NCI-H2227 (cell line): ENCODE measurements at regions not wholly inside any gene's neighbourhood (a gene's known extent, or its start where the extent isn't known, plus 50 kb on each side); places are given as distances from the start of the nearest gene placed in this dataset.
"Not testable (repeated sequence)": the region's sequence is repeated elsewhere in the genome, so short reads cannot be mapped to it uniquely, and the experiment has no call there.

Experiments
- DNase-seq: peaks from one replicate; lab custom pipeline; 2025; ENCODE audit not compliant: unreplicated experiment; lab: John Stamatoyannopoulos, UW

DNA sequence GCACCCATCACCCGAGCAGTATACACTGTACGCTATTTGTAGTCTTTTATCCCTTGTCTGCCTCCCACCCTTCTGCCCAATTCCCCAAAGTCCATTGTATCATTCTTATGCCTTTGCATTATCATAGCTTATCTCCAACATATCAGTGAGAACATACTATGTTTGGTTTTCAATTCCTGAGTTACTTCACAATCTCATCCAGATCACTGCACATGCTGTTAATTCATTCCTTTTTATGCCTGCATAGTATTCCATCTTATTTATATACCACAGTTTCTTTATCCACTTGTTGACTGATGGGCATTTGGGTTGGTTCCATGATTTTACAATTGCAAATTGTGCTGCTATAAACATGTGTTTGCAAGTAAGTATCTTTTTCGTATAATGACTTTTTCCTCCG lies 564.7 kb upstream of the NECTIN3 start:
- DNase-seq: no peak

DNA sequence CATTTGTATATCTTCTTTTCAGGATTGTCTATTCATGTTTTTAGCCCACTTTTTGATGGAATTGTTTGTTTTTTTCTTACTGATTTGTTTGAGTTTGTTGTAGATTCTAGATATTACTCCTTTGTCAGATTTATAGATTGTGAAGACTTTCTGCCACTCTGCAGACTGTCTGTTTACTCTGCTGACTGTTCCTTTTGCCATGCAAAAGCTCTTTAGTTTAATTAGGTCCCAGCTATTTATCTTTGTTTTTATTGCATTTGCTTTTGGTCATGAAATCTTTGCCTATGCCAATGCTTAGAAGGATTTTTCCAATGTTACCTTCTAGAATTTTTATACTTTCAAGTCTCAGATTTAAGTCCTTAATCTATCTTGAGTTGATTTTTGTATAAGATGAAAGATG lies 564.0 kb upstream of the NECTIN3 start:
- not testable (repeated sequence) for DNase-seq

DNA sequence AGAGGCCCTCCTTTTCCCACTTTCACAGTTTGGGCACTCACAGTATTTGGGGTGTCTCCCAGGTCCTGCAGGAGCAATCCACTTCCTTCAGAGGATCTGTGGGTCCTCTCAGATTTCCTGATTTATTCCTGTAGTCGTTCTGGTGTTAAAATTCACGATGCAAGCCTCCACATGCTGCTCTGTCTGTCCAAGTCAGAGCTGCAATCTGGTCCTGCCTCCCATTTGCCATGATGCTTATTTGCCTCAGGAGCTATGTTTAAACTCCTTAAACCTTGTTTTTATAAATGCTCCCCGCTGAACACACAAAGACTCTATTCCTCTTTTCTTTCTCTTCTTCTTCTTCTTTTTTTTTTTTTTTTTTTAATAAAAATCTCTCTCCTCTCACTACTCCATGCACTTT lies 558.7 kb upstream of the NECTIN3 start:
- no peak for DNase-seq

- DNase-seq: no peak
Observed at GRCh38 chr3:110518031-110518430, 553.6 kb upstream of the NECTIN3 start.

DNA sequence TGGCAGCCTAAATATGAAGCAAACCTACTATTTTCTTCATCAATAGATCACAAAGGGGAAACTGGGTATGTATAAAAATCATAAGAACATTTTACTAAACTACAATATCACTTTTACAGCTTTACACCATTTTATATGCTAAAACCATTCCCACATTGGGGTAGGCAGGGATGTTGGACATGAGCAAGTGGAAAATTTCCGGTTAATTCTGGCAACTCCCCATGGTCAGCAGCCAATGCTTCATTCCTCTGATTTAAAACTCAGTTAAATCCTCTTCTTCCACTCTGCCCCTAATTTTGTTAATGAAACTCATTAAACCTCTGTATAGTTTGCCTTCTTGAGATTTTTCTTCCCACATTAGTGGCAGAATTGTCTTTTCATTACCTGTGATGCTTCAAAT lies 552.5 kb upstream of the NECTIN3 start:
- DNase-seq: no peak

DNA sequence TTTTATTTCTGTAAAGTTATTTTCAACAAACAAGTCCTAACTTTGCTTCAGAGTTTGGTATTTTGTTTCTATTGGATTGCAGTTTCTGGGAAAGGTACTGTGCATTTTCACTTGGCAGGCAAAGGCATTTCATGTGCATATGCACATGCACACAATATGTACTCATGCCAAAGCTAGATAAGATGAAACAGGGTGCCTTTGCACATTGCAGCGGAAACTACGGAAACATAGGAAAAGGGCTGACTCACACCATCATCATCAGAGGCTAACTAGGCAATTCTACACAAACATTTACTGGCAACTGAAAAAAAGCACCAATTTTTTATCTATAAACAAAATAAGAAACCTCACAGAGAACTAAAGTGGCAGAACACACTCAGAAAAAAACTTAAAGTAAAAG lies 550.6 kb upstream of the NECTIN3 start:
- DNase-seq: no peak

DNA sequence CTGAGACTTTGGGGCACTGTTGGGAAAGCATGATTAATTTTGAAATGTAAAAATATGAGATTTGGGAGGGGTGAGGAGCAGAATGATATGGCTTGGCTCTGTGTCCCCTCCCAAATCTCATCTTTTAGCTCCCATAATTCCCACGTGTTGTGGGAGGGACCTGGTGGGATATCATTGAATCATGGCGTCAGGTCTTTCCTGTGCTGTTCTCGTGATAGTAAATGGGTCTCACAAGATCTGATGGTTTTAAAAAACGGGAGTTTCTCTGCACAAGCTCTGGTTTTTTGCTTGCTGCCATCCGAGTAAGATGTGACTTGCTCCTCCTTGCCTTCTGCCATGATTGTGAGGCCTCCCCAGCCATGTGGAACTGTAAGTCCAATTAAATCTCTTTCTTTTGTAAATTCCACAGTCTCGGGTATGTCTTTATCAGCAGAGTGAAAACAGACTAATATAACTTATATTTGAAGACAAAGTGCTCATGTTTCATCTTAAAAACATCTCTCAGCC lies 546.0 kb upstream of the NECTIN3 start:
- not testable (repeated sequence) for DNase-seq

DNA sequence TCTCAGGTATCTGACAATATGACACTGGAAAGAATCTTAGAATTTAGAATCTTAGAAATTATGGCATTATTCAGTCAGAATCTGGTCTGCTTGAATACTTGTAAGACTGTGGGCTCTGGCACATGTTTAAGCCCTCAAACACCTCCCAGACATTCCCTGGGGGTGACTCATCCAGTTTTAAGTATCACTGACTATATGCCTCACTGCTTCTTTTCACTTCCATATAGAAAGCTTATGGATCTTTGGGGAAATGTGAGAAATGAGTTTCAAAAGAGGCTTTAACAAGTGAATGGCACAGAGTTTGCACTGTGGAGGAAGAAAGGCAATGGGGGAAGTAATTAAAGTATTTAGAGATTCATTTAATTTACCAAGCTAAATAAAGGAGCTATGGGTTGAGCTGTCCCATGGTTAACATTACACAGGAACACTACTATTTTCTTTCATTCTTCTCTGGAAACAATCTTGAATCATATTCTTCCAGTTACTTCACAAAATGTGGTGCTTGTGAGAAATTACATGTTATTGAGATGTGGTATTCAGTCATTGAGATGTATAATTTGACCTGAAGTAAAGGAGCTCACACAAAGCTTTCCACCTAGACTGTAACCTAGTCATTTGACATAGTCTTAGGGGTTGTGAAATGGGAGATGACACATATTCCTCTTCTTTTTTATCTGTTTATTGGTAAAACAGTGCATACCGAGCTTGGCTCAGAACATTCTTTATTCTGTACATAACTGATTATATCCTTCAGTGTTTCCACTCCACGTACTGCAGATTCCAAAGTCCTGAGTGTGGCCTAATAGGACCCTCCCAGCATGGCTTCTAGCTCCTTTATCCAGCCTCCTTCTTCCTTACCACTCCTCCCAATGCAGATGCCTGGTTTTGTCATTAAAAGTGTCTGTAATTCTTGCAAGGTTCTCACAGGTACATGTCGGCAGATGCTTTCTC lies 544.6 kb upstream of the NECTIN3 start:
- DNase-seq: no peak

GRCh38 chr3:110528305-110529121 lies 543.1 kb upstream of the NECTIN3 start:
- DNase-seq: no peak

DNA sequence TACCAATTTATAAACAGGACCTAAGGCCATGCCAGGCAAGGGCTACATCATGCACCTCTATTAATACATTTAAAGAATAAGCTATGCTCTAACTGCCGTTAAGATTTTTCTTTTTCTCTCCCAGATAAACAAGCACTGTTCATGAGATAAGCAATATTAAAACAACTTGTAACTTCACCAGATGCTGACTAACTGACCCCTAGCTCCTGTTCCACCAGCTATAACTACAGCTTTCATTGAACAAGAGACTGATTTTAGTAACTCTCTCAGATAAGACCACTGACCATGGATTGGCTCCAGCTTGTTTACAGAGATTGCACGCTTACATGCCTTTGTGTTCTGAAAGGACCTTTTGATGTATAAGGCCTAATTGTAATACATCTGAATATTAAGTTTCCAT lies 540.7 kb upstream of the NECTIN3 start:
- no peak for DNase-seq

- DNase-seq: no peak
Observed at GRCh38 chr3:110533089-110533488, 538.5 kb upstream of the NECTIN3 start.

GRCh38 chr3:110542552-110543150 lies 529.0 kb upstream of the NECTIN3 start:
- DNase-seq: no peak

DNA sequence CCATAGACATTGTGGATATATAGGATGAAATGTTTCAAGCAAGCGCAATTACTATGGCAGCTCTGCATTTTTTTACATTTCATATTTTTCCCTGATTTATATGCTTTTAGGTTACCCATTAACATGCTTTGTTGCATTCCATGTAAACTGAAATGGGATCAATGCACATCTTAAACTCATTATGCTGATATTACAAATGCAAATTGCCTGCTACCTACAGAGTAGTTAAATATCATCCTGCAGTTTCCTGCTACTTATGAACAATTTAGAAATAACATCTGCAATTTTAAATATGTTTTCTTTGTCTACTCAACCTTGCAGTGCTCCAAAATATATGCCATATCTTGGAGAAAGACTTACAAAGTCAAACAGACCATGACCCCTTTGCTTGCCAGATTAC lies 526.9 kb upstream of the NECTIN3 start:
- no peak for DNase-seq

- no peak for DNase-seq
Observed at GRCh38 chr3:110550511-110550910, 521.1 kb upstream of the NECTIN3 start.

DNA sequence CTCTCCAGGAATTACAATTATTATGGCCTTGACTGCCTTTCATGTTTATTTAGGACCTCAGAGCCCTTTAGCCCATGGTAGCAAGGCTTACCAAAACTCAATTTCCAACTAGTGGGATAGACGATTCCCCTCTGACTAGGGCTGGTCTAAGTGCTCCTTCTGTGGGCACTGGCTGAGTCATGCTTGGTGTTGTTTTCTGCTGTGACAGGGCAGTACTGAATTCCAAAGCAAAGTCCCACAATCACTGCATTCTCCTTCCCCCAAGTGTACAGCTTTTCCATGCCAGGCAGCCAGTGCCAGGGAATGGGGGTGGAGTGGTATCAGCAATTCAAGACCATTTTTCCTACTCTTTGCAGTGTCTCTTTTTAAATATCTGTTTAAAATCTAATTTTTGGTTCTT lies 509.0 kb upstream of the NECTIN3 start:
- DNase-seq: no peak

- DNase-seq: no peak
Observed at GRCh38 chr3:110564674-110565073, 506.9 kb upstream of the NECTIN3 start.

DNA sequence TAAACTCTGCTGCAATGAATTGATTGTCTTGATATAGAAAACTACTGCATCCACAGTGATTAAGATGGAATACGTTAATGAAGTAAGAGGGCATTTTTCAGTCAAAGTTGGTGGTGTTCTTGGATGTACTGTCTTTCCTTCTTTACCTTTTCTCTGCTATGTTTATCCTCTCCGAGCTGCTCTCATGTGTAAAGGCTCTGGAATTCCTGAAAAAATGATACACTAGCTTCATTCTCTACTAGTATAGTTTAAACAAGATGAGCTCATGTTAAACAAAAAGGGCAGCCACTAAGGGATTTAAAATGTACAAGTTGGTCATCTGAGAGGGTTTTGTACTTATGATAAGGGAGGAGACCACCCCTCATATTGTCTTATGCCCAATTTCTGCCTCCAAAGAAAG lies 504.6 kb upstream of the NECTIN3 start:
- DNase-seq: no peak

GRCh38 chr3:110568246-110568645 lies 503.4 kb upstream of the NECTIN3 start:
- no peak for DNase-seq

- no peak for DNase-seq
Observed at GRCh38 chr3:110569073-110569472, 502.5 kb upstream of the NECTIN3 start.

DNA sequence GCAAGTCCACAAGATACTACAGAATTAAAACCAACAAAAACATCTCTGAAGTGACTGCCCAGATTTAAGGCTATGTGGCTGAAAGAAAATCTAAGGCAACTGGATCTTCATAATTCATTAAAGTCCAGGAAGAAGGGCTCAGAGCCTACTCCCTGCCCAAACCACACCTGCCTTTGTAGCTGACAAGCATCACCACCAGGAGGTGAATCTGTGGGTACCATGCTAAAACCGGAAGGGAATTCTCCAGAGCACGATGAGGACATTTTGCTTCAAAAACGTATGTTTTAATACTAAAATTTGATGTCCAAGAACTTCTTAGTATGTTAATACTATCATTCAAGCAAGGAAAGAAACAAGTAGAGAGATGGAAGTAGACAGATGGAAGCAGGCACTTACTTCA lies 495.9 kb upstream of the NECTIN3 start:
- DNase-seq: no peak

GRCh38 chr3:110576960-110577359 lies 494.7 kb upstream of the NECTIN3 start:
- no peak for DNase-seq
